ENCODE measurements at regions not wholly inside any gene's neighbourhood (a gene's known extent, or its start where the extent isn't known, plus 50 kb on each side); places are given as distances from the start of the nearest gene placed in this dataset.

GRCh38 chr12:63036974-63037335, 102.0 kb upstream of the PPM1H start:
- TF ChIP-seq CHD1 (IDR thresholded peaks at IDR 0.05; ENCODE audit: low read depth, low read length) (no peak), CTCF (IDR thresholded peaks at IDR 0.05 in 2 of 3, conservative IDR thresholded peaks at IDR 0.05 in 1 of 3; ENCODE audit: control insufficient read depth in 2 of 3, extremely low read depth in 1 of 3, insufficient read depth in 1 of 3, low read depth in 3 of 3, low read length in 3 of 3) (no peak), TBL1XR1 (IDR thresholded peaks at IDR 0.05; ENCODE audit: low read depth, low read length) (no peak), POLR2A (IDR thresholded peaks at IDR 0.05; ENCODE audit: low read depth, low read length) (no peak), ZBTB40 (IDR thresholded peaks at IDR 0.05; ENCODE audit: borderline replicate concordance) (no peak), FOXM1 (IDR thresholded peaks at IDR 0.05; ENCODE audit: low read depth, low read length) (no peak), TCF3 (IDR thresholded peaks at IDR 0.05; ENCODE audit: borderline replicate concordance, insufficient read depth, low read depth, low read length) (no peak), GABPA (IDR thresholded peaks at IDR 0.05; ENCODE audit: low read depth) (no peak), SMC3 (IDR thresholded peaks at IDR 0.05; ENCODE audit: borderline replicate concordance, low read length) (no peak), ZNF24 (IDR thresholded peaks at IDR 0.05) (no peak)
